ENCODE measurements at regions not wholly inside any gene's neighbourhood (a gene's known extent, or its start where the extent isn't known, plus 50 kb on each side); places are given as distances from the start of the nearest gene placed in this dataset.

- no peak for TF ChIP-seq EP300 (IDR thresholded peaks at IDR 0.05; ENCODE audit: borderline replicate concordance in 1 of 2, low read depth in 2 of 2, low read length in 2 of 2)
- no peak for TF ChIP-seq TAF7 (optimal IDR thresholded peaks at IDR 0.05; ENCODE audit: borderline replicate concordance, low read depth, low read length)
- no peak for TF ChIP-seq CHD7 (IDR thresholded peaks at IDR 0.05; ENCODE audit: insufficient replicate concordance, low read length)
- no peak for TF ChIP-seq MAFK (IDR thresholded peaks at IDR 0.05; ENCODE audit: low read depth, low read length)
- TF ChIP-seq TBP (IDR thresholded peaks at IDR 0.05; ENCODE audit: low read depth, low read length), result no peak
Measured at GRCh38 chr6:170178561-170179477, 112.1 kb downstream of the DLL1 start (continued).

All from H1 (cell line).